ENCODE measurements at regions not wholly inside any gene's neighbourhood (a gene's known extent, or its start where the extent isn't known, plus 50 kb on each side); places are given as distances from the start of the nearest gene placed in this dataset.

DNA sequence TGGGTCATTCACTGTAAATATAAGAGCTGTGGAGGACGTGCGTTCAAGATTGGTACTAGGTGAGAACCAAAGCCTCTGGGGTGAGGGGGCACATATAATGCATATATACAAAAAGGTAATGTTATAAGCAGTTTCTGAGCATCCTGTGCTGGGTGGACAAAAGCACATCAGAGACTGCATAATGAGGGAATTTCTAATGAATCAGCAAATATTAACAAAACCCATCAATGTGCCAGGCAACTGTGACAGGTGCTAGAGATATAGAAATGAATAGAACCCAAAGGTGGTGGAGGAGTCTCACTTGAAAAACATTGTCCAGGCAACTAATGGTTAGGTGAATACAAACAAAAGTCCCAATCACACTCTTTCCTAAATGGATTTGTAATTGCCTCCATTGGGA, 74.7 kb downstream of the GPR65 start (continued):
- TF ChIP-seq, protein P1, sequence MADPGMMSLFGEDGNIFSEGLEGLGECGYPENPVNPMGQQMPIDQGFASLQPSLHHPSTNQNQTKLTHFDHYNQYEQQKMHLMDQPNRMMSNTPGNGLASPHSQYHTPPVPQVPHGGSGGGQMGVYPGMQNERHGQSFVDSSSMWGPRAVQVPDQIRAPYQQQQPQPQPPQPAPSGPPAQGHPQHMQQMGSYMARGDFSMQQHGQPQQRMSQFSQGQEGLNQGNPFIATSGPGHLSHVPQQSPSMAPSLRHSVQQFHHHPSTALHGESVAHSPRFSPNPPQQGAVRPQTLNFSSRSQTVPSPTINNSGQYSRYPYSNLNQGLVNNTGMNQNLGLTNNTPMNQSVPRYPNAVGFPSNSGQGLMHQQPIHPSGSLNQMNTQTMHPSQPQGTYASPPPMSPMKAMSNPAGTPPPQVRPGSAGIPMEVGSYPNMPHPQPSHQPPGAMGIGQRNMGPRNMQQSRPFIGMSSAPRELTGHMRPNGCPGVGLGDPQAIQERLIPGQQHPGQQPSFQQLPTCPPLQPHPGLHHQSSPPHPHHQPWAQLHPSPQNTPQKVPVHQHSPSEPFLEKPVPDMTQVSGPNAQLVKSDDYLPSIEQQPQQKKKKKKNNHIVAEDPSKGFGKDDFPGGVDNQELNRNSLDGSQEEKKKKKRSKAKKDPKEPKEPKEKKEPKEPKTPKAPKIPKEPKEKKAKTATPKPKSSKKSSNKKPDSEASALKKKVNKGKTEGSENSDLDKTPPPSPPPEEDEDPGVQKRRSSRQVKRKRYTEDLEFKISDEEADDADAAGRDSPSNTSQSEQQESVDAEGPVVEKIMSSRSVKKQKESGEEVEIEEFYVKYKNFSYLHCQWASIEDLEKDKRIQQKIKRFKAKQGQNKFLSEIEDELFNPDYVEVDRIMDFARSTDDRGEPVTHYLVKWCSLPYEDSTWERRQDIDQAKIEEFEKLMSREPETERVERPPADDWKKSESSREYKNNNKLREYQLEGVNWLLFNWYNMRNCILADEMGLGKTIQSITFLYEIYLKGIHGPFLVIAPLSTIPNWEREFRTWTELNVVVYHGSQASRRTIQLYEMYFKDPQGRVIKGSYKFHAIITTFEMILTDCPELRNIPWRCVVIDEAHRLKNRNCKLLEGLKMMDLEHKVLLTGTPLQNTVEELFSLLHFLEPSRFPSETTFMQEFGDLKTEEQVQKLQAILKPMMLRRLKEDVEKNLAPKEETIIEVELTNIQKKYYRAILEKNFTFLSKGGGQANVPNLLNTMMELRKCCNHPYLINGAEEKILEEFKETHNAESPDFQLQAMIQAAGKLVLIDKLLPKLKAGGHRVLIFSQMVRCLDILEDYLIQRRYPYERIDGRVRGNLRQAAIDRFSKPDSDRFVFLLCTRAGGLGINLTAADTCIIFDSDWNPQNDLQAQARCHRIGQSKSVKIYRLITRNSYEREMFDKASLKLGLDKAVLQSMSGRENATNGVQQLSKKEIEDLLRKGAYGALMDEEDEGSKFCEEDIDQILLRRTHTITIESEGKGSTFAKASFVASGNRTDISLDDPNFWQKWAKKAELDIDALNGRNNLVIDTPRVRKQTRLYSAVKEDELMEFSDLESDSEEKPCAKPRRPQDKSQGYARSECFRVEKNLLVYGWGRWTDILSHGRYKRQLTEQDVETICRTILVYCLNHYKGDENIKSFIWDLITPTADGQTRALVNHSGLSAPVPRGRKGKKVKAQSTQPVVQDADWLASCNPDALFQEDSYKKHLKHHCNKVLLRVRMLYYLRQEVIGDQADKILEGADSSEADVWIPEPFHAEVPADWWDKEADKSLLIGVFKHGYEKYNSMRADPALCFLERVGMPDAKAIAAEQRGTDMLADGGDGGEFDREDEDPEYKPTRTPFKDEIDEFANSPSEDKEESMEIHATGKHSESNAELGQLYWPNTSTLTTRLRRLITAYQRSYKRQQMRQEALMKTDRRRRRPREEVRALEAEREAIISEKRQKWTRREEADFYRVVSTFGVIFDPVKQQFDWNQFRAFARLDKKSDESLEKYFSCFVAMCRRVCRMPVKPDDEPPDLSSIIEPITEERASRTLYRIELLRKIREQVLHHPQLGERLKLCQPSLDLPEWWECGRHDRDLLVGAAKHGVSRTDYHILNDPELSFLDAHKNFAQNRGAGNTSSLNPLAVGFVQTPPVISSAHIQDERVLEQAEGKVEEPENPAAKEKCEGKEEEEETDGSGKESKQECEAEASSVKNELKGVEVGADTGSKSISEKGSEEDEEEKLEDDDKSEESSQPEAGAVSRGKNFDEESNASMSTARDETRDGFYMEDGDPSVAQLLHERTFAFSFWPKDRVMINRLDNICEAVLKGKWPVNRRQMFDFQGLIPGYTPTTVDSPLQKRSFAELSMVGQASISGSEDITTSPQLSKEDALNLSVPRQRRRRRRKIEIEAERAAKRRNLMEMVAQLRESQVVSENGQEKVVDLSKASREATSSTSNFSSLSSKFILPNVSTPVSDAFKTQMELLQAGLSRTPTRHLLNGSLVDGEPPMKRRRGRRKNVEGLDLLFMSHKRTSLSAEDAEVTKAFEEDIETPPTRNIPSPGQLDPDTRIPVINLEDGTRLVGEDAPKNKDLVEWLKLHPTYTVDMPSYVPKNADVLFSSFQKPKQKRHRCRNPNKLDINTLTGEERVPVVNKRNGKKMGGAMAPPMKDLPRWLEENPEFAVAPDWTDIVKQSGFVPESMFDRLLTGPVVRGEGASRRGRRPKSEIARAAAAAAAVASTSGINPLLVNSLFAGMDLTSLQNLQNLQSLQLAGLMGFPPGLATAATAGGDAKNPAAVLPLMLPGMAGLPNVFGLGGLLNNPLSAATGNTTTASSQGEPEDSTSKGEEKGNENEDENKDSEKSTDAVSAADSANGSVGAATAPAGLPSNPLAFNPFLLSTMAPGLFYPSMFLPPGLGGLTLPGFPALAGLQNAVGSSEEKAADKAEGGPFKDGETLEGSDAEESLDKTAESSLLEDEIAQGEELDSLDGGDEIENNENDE (IDR thresholded peaks at IDR 0.05; ENCODE audit: insufficient replicate concordance, low read length) = no peak
- TF ChIP-seq POU5F1 (IDR thresholded peaks at IDR 0.05; ENCODE audit: low read depth, low read length) (no peak), POLR2AphosphoS5 (IDR thresholded peaks at IDR 0.05; ENCODE audit: low read depth, low read length) (no peak), EP300 (IDR thresholded peaks at IDR 0.05; ENCODE audit: borderline replicate concordance in 1 of 2, low read depth in 2 of 2, low read length in 2 of 2) (no peak), MAFK (IDR thresholded peaks at IDR 0.05; ENCODE audit: low read depth, low read length) (no peak), RXRA (IDR thresholded peaks at IDR 0.05; ENCODE audit: insufficient read depth, low read depth, low read length) (no peak), SRF (IDR thresholded peaks at IDR 0.05; ENCODE audit: low read depth, low read length) (no peak)
- TF ChIP-seq, protein P2, sequence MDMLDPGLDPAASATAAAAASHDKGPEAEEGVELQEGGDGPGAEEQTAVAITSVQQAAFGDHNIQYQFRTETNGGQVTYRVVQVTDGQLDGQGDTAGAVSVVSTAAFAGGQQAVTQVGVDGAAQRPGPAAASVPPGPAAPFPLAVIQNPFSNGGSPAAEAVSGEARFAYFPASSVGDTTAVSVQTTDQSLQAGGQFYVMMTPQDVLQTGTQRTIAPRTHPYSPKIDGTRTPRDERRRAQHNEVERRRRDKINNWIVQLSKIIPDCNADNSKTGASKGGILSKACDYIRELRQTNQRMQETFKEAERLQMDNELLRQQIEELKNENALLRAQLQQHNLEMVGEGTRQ (IDR thresholded peaks at IDR 0.05; ENCODE audit: low read length) = no peak
- TF ChIP-seq, protein P3, sequence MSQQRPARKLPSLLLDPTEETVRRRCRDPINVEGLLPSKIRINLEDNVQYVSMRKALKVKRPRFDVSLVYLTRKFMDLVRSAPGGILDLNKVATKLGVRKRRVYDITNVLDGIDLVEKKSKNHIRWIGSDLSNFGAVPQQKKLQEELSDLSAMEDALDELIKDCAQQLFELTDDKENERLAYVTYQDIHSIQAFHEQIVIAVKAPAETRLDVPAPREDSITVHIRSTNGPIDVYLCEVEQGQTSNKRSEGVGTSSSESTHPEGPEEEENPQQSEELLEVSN (IDR thresholded peaks at IDR 0.05) = no peak
